ENCODE measurements at regions not wholly inside any gene's neighbourhood (a gene's known extent, or its start where the extent isn't known, plus 50 kb on each side); places are given as distances from the start of the nearest gene placed in this dataset.

DNA sequence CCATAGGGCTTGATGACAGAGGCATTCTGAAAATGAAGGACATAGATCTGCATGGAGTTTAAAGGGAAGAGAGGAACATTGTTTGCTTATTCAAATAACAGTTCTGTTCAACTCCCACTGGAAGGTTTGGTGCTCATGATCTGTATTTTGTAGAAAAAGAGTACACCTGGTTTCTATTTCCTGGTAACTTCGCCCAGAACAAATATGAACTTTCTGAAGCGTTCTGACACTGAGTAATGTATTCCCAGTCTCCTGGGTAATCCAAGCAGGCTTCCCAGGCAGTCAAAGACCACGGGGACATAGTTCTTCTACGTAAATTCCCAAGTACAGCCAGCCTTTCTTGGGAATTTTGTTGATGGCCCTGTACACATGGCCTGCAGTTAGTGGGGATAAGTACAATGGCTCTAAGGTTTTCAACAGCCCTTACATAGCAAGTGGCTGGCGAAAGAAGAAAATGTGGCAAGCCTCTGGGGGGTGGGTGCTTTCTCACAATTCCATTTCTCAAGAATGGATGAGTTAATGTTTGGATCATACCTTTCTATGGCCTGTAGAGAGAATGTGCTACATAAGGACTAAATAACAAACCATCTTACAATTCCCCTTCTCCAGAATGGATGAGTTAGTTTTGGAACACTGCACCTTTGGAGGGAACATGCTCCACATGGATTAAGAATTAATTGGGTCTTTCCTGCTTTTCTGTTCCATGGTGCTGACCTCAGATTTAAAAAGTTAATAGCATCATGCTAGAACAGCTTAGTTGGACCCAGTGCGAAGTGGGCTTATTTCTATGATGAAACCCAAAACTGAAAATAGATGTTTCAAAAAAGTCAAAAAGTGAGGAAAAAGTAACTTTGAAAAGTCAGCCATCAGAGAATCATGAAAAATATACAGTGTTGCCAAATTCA, 52.7 kb downstream of the COL6A6 start:
- in situ Hi-C loops (cut with HindIII; ENCODE audit: low pct_unique_long_range_greater_than_20kb, low sequenced_read_pairs), result no loop called here
- Histone ChIP-seq H3K27me3 (ENCODE audit: control insufficient read depth, insufficient read depth, low read length) (peaks cover 38% of the 10 kb centered on the region), H3K4me1 (ENCODE audit: control insufficient read depth, insufficient read depth, low read length) (no peaks in the 10 kb centered on the region), H3K4me3 (ENCODE audit: low read depth in 2 of 2, low read length in 2 of 2) (no peak overlapping the region), H3K9me3 (ENCODE audit: control insufficient read depth, insufficient read depth, low read depth, low read length) (no peaks in the 10 kb centered on the region), H3K27ac (ENCODE audit: low read length) (no peak overlapping the region), H3K36me3 (ENCODE audit: control insufficient read depth, insufficient read depth, low read length) (no peaks in the 10 kb centered on the region)
- ATAC-seq (no peak), DNase-seq (ENCODE audit: low read depth, low spot score) (no peak)
- intact Hi-C loops (cut with micrococcal nuclease; ENCODE audit: unreplicated experiment), result no loop called here
- no peak for TF ChIP-seq SIN3A (IDR thresholded peaks at IDR 0.05; ENCODE audit: borderline replicate concordance, insufficient read depth, low read depth, low read length)
- TF ChIP-seq POLR2AphosphoS5 (IDR thresholded peaks at IDR 0.05; ENCODE audit: low read depth, low read length), result no peak
- TF ChIP-seq, protein P1, sequence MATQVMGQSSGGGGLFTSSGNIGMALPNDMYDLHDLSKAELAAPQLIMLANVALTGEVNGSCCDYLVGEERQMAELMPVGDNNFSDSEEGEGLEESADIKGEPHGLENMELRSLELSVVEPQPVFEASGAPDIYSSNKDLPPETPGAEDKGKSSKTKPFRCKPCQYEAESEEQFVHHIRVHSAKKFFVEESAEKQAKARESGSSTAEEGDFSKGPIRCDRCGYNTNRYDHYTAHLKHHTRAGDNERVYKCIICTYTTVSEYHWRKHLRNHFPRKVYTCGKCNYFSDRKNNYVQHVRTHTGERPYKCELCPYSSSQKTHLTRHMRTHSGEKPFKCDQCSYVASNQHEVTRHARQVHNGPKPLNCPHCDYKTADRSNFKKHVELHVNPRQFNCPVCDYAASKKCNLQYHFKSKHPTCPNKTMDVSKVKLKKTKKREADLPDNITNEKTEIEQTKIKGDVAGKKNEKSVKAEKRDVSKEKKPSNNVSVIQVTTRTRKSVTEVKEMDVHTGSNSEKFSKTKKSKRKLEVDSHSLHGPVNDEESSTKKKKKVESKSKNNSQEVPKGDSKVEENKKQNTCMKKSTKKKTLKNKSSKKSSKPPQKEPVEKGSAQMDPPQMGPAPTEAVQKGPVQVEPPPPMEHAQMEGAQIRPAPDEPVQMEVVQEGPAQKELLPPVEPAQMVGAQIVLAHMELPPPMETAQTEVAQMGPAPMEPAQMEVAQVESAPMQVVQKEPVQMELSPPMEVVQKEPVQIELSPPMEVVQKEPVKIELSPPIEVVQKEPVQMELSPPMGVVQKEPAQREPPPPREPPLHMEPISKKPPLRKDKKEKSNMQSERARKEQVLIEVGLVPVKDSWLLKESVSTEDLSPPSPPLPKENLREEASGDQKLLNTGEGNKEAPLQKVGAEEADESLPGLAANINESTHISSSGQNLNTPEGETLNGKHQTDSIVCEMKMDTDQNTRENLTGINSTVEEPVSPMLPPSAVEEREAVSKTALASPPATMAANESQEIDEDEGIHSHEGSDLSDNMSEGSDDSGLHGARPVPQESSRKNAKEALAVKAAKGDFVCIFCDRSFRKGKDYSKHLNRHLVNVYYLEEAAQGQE (IDR thresholded peaks at IDR 0.05; ENCODE audit: insufficient read depth in 1 of 2, low read depth in 2 of 2, low read length in 1 of 2), result no peak
- no peak for TF ChIP-seq TCF7L2 (IDR thresholded peaks at IDR 0.05; ENCODE audit: low read depth, low read length)
- TF ChIP-seq, protein P2, sequence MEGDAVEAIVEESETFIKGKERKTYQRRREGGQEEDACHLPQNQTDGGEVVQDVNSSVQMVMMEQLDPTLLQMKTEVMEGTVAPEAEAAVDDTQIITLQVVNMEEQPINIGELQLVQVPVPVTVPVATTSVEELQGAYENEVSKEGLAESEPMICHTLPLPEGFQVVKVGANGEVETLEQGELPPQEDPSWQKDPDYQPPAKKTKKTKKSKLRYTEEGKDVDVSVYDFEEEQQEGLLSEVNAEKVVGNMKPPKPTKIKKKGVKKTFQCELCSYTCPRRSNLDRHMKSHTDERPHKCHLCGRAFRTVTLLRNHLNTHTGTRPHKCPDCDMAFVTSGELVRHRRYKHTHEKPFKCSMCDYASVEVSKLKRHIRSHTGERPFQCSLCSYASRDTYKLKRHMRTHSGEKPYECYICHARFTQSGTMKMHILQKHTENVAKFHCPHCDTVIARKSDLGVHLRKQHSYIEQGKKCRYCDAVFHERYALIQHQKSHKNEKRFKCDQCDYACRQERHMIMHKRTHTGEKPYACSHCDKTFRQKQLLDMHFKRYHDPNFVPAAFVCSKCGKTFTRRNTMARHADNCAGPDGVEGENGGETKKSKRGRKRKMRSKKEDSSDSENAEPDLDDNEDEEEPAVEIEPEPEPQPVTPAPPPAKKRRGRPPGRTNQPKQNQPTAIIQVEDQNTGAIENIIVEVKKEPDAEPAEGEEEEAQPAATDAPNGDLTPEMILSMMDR (IDR thresholded peaks at IDR 0.05), result no peak
- ChIA-PET CTCF (no interaction called here), POLR2A (no interaction called here)
- no TSS peak for BruUV-seq (replicated peaks)

DNA sequence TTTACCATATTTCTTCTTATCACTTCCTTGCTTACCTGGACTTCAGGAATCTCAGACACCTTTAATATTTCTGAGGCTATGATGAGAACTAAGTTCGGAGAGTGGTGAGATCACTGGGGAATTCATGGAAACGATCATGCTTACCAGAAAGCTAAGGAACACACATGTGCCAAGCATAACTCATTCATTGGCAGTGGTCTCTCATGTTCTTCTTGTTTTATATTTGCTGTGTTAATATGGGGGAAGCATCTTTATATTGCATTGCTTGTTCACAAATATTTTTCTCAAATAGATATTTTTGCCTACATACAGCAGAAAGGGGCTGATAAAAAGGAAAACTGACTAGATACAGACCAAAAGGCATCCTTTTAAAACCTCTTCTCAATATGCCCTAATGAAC, 55.8 kb downstream of the COL6A6 start:
- Histone ChIP-seq H3K27ac (ENCODE audit: low read length) (no peak overlapping the region), H3K27me3 (ENCODE audit: control insufficient read depth, insufficient read depth, low read length) (peaks cover 28% of the 10 kb centered on the region), H3K9me3 (ENCODE audit: control insufficient read depth, insufficient read depth, low read depth, low read length) (no peaks in the 10 kb centered on the region), H3K4me3 (ENCODE audit: low read depth in 2 of 2, low read length in 2 of 2) (no peak overlapping the region), H3K4me1 (ENCODE audit: control insufficient read depth, insufficient read depth, low read length) (no peaks in the 10 kb centered on the region), H3K36me3 (ENCODE audit: control insufficient read depth, insufficient read depth, low read length) (no peaks in the 10 kb centered on the region)
- in situ Hi-C loops (cut with HindIII; ENCODE audit: low pct_unique_long_range_greater_than_20kb, low sequenced_read_pairs), result no loop called here
- ChIA-PET POLR2A (no interaction called here), CTCF (no interaction called here)
- no TSS peak for BruUV-seq (replicated peaks)
- intact Hi-C loops (cut with micrococcal nuclease; ENCODE audit: unreplicated experiment), result no loop called here
- no peak for DNase-seq (ENCODE audit: low read depth, low spot score)
- no peak for TF ChIP-seq TCF7L2 (IDR thresholded peaks at IDR 0.05; ENCODE audit: low read depth, low read length)
- TF ChIP-seq, protein P2 (IDR thresholded peaks at IDR 0.05), result no peak
- TF ChIP-seq POLR2AphosphoS5 (IDR thresholded peaks at IDR 0.05; ENCODE audit: low read depth, low read length), result no peak
- TF ChIP-seq SIN3A (IDR thresholded peaks at IDR 0.05; ENCODE audit: borderline replicate concordance, insufficient read depth, low read depth, low read length), result no peak
- TF ChIP-seq, protein P1 (IDR thresholded peaks at IDR 0.05; ENCODE audit: insufficient read depth in 1 of 2, low read depth in 2 of 2, low read length in 1 of 2), result no peak
- no peak for ATAC-seq

Measured in Panc1 (cell line).